Colonic mucosa (tissue), 4 donors: ENCODE measurements at regions not wholly inside any gene's neighbourhood (a gene's known extent, or its start where the extent isn't known, plus 50 kb on each side); places are given as distances from the start of the nearest gene placed in this dataset.

ENCODE experiments used
- DNase-seq: peaks from one replicate; pipeline ENCODE4 v3.0.0-alpha.2; 2020
- H3K27ac ChIP-seq: fragments of 200-600 bp; one replicate; pipeline ENCODE4 v1.8.0; 2021
- H3K27me3 ChIP-seq: fragments of 200-600 bp; one replicate; pipeline ENCODE4 v1.8.0; 2021
- H3K36me3 ChIP-seq: fragments of 200-600 bp; one replicate; pipeline ENCODE4 v1.8.0; 2021
- H3K4me1 ChIP-seq: fragments of 200-600 bp; one replicate; pipeline ENCODE4 v1.8.0; 2021; ENCODE audit warnings: mild to moderate bottlenecking
- H3K4me3 ChIP-seq: fragments of 200-600 bp; one replicate; pipeline ENCODE4 v1.8.0; 2021
- H3K9ac ChIP-seq, 2 donors: one replicate each; pipeline ENCODE4 v1.7.0; 2013; ENCODE audit warnings: control low read depth in 2 of 2, low read depth in 2 of 2, low read length in 2 of 2
- H3K9me3 ChIP-seq: fragments of 200-600 bp; one replicate; pipeline ENCODE4 v1.8.0; 2021
- intact Hi-C: fragments of 100-400 bp; cut with DNase I; formaldehyde crosslinking; loops from one replicate; pipeline ENCODE4 v1.14.1; 2022
- TF ChIP-seq, protein P1 (sequence below): fragments of 200-600 bp; IDR thresholded peaks from one replicate; pipeline ENCODE4 v1.8.0; 2022; ENCODE audit warnings: antibody characterized with exemption, mild to moderate bottlenecking
- donor health status: healthy.
- donor health status: DM: no; HTN: no; CAD: no.
- donor health status: DM: no; HTN: no; CAD: no.

DNA sequence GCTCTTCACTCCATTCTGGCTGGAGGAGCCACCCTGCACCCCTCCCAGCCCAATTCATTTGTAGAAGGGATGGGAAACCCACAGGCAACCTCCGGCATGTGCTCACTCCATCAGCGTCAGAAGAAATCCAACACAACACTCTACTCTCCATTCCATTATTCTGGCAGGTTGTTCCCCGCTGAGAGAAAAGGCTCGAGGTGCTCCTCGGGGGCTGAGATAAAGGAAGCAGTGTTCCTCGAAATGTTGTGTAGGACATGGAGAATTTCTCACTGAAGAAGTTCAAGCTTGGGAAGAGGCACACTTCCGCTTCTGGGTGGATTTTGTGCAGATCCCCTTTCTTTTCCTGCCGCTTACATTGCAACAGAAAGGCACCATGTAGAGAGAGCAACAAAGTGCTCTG is 355.0 kb upstream of the CFAP20DC start:
- no peak overlapping the region for H3K4me3 ChIP-seq
- no peak overlapping the region for H3K9ac ChIP-seq
- no peak for DNase-seq
- H3K4me1 ChIP-seq = peaks cover 14% of the 10 kb centered on the region
- no peak overlapping the region for H3K27ac ChIP-seq
- H3K27me3 ChIP-seq = no peaks in the 10 kb centered on the region
- TF ChIP-seq, protein P1, sequence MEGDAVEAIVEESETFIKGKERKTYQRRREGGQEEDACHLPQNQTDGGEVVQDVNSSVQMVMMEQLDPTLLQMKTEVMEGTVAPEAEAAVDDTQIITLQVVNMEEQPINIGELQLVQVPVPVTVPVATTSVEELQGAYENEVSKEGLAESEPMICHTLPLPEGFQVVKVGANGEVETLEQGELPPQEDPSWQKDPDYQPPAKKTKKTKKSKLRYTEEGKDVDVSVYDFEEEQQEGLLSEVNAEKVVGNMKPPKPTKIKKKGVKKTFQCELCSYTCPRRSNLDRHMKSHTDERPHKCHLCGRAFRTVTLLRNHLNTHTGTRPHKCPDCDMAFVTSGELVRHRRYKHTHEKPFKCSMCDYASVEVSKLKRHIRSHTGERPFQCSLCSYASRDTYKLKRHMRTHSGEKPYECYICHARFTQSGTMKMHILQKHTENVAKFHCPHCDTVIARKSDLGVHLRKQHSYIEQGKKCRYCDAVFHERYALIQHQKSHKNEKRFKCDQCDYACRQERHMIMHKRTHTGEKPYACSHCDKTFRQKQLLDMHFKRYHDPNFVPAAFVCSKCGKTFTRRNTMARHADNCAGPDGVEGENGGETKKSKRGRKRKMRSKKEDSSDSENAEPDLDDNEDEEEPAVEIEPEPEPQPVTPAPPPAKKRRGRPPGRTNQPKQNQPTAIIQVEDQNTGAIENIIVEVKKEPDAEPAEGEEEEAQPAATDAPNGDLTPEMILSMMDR = no peak
- no peaks in the 10 kb centered on the region for H3K9me3 ChIP-seq
- no peaks in the 10 kb centered on the region for H3K36me3 ChIP-seq
- intact Hi-C loops = no loop called here

DNA sequence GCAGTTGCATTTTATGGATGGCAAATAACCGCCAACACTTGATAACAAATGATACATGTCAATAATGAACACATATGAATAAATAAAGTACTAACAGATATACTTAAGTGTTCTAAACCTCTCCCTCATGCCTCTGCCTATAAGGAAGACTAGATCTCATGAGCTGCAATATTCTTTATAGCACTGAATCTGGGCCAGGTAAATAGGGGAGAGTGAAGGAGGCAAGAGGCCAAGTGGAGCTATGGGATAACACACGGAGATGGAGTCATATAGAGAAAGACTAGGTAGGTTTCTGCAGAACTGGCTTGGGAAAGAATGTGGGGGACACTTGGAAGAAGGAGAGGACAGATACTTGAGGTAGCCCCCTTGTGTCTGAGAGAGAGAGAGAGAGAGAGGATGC is 354.2 kb upstream of the CFAP20DC start:
- H3K9me3 ChIP-seq = no peaks in the 10 kb centered on the region
- no peak overlapping the region for H3K4me3 ChIP-seq
- no peak for DNase-seq
- no peak overlapping the region for H3K9ac ChIP-seq
- H3K36me3 ChIP-seq = no peaks in the 10 kb centered on the region
- H3K4me1 ChIP-seq = peaks cover 14% of the 10 kb centered on the region
- intact Hi-C loops = no loop called here
- no peak overlapping the region for H3K27ac ChIP-seq
- no peaks in the 10 kb centered on the region for H3K27me3 ChIP-seq
- TF ChIP-seq, protein P1 = no peak

DNA sequence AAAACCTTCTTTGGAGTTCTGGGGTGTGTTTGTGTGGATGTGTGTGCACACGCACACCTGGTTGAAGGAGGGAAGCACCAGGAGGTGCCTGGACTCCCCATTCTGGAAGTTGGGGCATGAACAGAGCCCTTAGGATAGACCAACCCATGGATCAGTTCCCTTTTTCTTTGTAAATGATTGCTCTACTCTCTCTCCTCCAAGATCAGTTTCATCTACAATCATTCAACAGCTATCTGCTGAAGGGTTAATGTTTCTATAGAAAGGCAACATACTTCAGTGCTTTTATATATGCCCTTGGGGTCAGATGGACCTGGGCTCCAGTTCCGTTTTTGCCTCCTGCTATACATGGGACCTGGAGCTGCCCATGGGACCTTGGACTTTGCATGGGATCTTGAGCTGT is 352.1 kb upstream of the CFAP20DC start:
- no peak for DNase-seq
- Histone ChIP-seq H3K9me3 (no peaks in the 10 kb centered on the region), H3K27me3 (no peaks in the 10 kb centered on the region), H3K4me1 (no peaks in the 10 kb centered on the region), H3K36me3 (no peaks in the 10 kb centered on the region), H3K9ac (no peak overlapping the region), H3K27ac (no peak overlapping the region), H3K4me3 (no peak overlapping the region)
- TF ChIP-seq, protein P1 = no peak
- intact Hi-C loops = no loop called here

DNA sequence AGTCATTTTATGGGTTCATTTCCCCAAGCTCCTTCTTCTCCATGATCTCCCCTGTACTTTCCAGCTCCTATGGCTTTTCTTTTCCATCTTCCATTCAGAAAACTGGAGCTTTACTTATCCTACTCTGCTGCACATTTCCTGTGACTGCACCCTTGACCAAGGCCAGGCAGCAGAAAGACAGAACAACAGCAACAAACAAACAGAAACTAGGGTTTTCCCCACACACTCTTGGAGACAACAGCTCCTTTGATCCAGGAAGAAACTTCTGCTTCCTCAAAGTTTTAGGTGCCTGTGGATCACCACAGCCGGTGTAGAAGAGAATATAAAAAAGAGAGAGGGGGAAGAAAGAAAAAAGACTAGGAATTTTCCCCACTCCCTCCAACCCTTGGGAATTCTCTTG is 342.3 kb upstream of the CFAP20DC start:
- Histone ChIP-seq H3K9ac (no peak overlapping the region), H3K36me3 (no peaks in the 10 kb centered on the region), H3K4me1 (no peaks in the 10 kb centered on the region), H3K4me3 (no peak overlapping the region), H3K27me3 (no peaks in the 10 kb centered on the region), H3K9me3 (no peaks in the 10 kb centered on the region), H3K27ac (no peak overlapping the region)
- TF ChIP-seq, protein P1 = no peak
- intact Hi-C loops = no loop called here
- DNase-seq = no peak

DNA sequence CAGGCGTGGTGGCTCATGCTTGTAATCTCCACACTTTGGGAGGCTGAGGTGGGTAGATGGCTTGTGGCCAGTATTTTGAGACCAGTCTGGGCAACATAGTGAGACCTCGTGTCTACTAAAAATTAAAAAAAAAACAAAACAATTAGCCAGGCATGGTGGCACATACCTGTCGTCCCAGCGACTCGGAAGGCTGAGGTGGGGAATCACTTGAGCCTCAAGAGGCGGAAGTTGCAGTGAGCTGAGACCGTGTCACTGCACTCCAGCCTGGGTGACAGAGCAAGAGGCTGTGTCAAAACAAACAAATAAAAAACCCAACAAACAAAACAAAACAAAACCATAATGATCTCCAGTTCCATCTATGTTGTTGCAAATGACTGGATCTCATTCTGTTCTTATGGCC is 341.3 kb upstream of the CFAP20DC start:
- Histone ChIP-seq H3K9me3 (no peaks in the 10 kb centered on the region), H3K27me3 (no peaks in the 10 kb centered on the region), H3K9ac (no peak overlapping the region), H3K36me3 (no peaks in the 10 kb centered on the region), H3K27ac (no peak overlapping the region), H3K4me3 (no peak overlapping the region), H3K4me1 (no peaks in the 10 kb centered on the region)
- no peak for DNase-seq
- intact Hi-C loops = no loop called here
- TF ChIP-seq, protein P1 = no peak
